ENCODE measurements at regions not wholly inside any gene's neighbourhood (a gene's known extent, or its start where the extent isn't known, plus 50 kb on each side); places are given as distances from the start of the nearest gene placed in this dataset.

- TF ChIP-seq EZH2phosphoT487 (IDR thresholded peaks at IDR 0.05; ENCODE audit: borderline replicate concordance, low read length), result no peak
- TF ChIP-seq CTCF (IDR thresholded peaks at IDR 0.05; ENCODE audit: low read depth, low read length, poor library complexity, severe bottlenecking), result no peak
Measured at GRCh38 chr6:14734416-14735340, 511.2 kb upstream of the JARID2 start.
